Testis (tissue), 2 donors: ENCODE measurements at regions not wholly inside any gene's neighbourhood (a gene's known extent, or its start where the extent isn't known, plus 50 kb on each side); places are given as distances from the start of the nearest gene placed in this dataset.

Source experiments
- DNase-seq: peaks from one replicate; pipeline ENCODE4 v3.0.0-alpha.2; 2019
- H3K27ac ChIP-seq, 2 donors: fragments of 200-600 bp; sonication (generic); one replicate each; pipeline ENCODE4 v1.5.1; 2019
- H3K27me3 ChIP-seq: fragments of 200-600 bp; sonication (generic); one replicate; pipeline ENCODE4 v1.5.1; 2019
- H3K36me3 ChIP-seq: fragments of 200-600 bp; sonication (generic); one replicate; pipeline ENCODE4 v1.5.1; 2017; ENCODE audit warnings: low read depth; ENCODE audit errors: missing control alignments
- H3K4me1 ChIP-seq: fragments of 200-600 bp; sonication (generic); one replicate; pipeline ENCODE4 v1.5.1; 2019
- H3K4me3 ChIP-seq, 2 donors: fragments of 200-600 bp; sonication (generic); one replicate each; pipeline ENCODE4 v1.5.1; 2017 to 2019
- H3K9me3 ChIP-seq: fragments of 200-600 bp; sonication (generic); one replicate; pipeline ENCODE4 v1.5.1; 2017
- POLR2A ChIP-seq: fragments of 450-650 bp; IDR thresholded peaks from one replicate; pipeline ENCODE4 v1.6.1; 2017; ENCODE audit warnings: antibody characterized with exemption, mild to moderate bottlenecking, moderate library complexity
- WGBS, 2 donors: methylation state at CpG; one replicate each; pipeline ENCODE4 v1.1.5; 2018; 5-methylcytosine and 5-hydroxymethylcytosine counted together
- intact Hi-C: fragments of 100-400 bp; cut with DNase I; formaldehyde crosslinking; loops from one replicate; pipeline ENCODE4 v1.15.1; 2023; ENCODE audit warnings: low total_unique reads
- TF ChIP-seq, protein P1 (sequence below), 3 experiments: fragments of 450-650 bp in 2 of 3; fragments of 200-600 bp in 1 of 3; sonication (generic) in 1 of 3; IDR thresholded peaks; one replicate each; pipeline ENCODE4 v1.5.1; 2016 to 2019; ENCODE audit warnings: antibody characterized with exemption in 3 of 3, mild to moderate bottlenecking in 2 of 3, moderate library complexity in 1 of 3

DNA sequence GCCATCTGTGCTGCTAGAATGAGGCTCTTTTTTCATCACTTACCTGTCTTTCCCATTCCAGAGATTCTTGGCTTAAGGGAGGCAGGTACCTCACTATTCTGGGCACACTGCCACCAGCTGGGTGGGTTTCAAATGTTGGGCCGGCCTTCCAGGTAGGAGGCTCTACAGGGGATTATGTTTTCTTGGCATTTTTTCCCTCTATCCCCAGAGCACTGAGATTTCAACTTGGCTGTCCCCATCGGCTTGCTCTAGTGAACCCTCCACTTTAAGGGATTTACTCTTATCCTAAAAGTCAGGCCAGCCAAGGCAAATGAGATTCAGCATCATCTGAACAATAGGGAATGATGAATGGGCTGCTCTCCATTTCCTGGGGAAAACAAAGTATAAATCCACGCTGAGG lies 710.1 kb upstream of the CELF2 start:
- Histone ChIP-seq H3K27me3 (no peaks in the 10 kb centered on the region), H3K4me3 (no peak overlapping the region), H3K27ac (no peak overlapping the region), H3K36me3 (no peaks in the 10 kb centered on the region), H3K9me3 (no peaks in the 10 kb centered on the region), H3K4me1 (no peaks in the 10 kb centered on the region)
- intact Hi-C loops = no loop called here
- WGBS, 2 donors = 87 to 89% methylated on average over 3 of the region's 3 CpGs
- no peak for DNase-seq
- no peak for TF ChIP-seq POLR2A
- TF ChIP-seq, protein P1, sequence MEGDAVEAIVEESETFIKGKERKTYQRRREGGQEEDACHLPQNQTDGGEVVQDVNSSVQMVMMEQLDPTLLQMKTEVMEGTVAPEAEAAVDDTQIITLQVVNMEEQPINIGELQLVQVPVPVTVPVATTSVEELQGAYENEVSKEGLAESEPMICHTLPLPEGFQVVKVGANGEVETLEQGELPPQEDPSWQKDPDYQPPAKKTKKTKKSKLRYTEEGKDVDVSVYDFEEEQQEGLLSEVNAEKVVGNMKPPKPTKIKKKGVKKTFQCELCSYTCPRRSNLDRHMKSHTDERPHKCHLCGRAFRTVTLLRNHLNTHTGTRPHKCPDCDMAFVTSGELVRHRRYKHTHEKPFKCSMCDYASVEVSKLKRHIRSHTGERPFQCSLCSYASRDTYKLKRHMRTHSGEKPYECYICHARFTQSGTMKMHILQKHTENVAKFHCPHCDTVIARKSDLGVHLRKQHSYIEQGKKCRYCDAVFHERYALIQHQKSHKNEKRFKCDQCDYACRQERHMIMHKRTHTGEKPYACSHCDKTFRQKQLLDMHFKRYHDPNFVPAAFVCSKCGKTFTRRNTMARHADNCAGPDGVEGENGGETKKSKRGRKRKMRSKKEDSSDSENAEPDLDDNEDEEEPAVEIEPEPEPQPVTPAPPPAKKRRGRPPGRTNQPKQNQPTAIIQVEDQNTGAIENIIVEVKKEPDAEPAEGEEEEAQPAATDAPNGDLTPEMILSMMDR (IDR thresholded peaks at IDR 0.05) = no peak

DNA sequence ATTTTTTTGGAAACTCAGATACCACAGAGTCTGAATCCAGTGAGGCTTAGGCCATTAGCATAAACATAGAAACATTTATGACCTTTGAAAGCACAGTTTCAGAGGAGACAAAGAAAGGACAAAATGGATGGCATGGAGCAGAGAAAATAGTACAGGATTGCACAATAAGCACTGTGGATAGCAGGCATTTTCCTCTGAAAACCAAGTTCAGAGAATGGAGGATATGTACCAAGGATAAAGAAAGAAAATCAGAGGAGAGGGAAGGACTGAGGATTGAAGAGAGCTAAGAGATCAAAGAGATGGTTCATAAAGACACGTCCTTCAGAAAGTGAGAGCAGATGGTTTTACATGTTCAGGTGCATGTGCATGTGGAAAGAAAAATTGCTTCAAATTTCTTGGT lies 707.2 kb upstream of the CELF2 start:
- Histone ChIP-seq H3K27ac (no peak overlapping the region), H3K9me3 (no peaks in the 10 kb centered on the region), H3K4me3 (no peak overlapping the region), H3K4me1 (no peaks in the 10 kb centered on the region), H3K27me3 (no peaks in the 10 kb centered on the region), H3K36me3 (no peaks in the 10 kb centered on the region)
- intact Hi-C loops = no loop called here
- WGBS, 2 donors = 90 to 96% methylated on average over 1 of the region's 1 CpG
- DNase-seq = no peak
- TF ChIP-seq POLR2A = no peak
- TF ChIP-seq, protein P1 (IDR thresholded peaks at IDR 0.05) = no peak

DNA sequence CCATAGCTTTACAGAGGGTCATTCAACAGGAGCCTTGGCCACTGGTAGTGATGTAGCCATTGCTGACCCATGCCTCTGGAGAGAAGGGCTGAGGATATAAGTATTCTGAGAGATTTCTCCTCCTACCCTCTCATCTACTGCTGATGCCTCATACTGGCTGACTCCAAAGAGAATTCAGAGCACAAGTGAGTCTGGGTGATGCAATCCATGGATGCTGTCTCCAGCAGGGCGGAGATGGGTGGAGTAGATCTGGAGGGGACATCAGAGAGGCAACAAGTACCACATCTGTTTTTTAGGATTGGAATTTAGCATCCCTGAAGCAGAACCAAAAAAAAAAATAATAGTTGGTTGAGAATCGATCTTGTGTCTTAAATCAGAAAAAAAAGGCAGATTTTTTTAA lies 705.7 kb upstream of the CELF2 start:
- Histone ChIP-seq H3K4me1 (no peaks in the 10 kb centered on the region), H3K27ac (no peak overlapping the region), H3K4me3 (no peak overlapping the region), H3K27me3 (no peaks in the 10 kb centered on the region), H3K9me3 (no peaks in the 10 kb centered on the region), H3K36me3 (no peaks in the 10 kb centered on the region)
- TF ChIP-seq, protein P1 (IDR thresholded peaks at IDR 0.05) = no peak
- no peak for TF ChIP-seq POLR2A
- no peak for DNase-seq
- WGBS, 2 donors = 81 to 92% methylated on average over 2 of the region's 2 CpGs
- intact Hi-C loops = no loop called here

DNA sequence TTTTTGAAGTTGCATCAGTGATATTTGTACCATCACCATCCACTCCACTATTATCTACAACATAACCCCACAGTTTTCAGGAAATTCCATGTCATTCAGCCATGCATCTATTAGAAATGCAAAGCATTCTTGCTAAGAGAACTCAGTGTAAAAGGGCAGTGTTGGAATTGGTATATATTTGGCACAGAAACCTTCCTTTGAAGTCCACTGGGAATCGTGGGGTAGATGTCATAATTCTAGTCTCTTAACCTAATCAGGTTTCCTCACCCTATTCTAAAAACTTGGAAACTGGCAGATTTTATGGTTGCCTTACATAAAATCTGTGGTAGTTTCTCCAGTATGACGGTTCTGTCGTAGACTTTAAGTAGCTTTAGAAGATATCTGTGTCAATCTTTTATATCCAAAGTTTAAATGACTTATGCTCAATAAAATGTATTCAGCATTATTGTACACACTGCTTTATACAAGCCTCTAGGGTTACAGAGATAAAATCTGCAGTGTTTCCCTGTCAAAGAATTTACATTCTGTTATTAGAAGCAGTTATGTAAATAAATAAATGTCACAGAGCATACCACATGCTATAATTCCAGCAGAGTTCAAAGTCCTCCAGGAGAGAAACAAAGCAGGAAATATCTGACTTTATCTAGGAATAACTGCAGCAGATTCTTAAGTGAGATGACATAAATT lies 704.4 kb upstream of the CELF2 start:
- DNase-seq = no peak
- 67 to 71% methylated on average over 3 of the region's 3 CpGs for WGBS, 2 donors
- intact Hi-C loops = no loop called here

More for the DNA sequence above, 704.4 kb upstream of the CELF2 start:
- no peaks in the 10 kb centered on the region for H3K9me3 ChIP-seq
- H3K4me3 ChIP-seq = no peak overlapping the region
- no peak overlapping the region for H3K27ac ChIP-seq
- H3K36me3 ChIP-seq = no peaks in the 10 kb centered on the region
- H3K4me1 ChIP-seq = no peaks in the 10 kb centered on the region
- TF ChIP-seq, protein P1 (IDR thresholded peaks at IDR 0.05) = no peak
- no peak for TF ChIP-seq POLR2A
- no peaks in the 10 kb centered on the region for H3K27me3 ChIP-seq
